ENCODE measurements at regions not wholly inside any gene's neighbourhood (a gene's known extent, or its start where the extent isn't known, plus 50 kb on each side); places are given as distances from the start of the nearest gene placed in this dataset.
"Not testable (repeated sequence)": the region's sequence is repeated elsewhere in the genome, so short reads cannot be mapped to it uniquely, and the experiment has no call there.

GRCh38 chr17:70375406-70375805 lies 206.1 kb downstream of the KCNJ2 start:
- no peak for DNase-seq (ENCODE audit: low spot score)

- DNase-seq (ENCODE audit: low spot score), result no peak
Observed at GRCh38 chr17:70375813-70376770, 206.8 kb downstream of the KCNJ2 start.

- no peak for DNase-seq (ENCODE audit: low spot score)
Observed at GRCh38 chr17:70377654-70378053, 208.3 kb downstream of the KCNJ2 start.

GRCh38 chr17:70378076-70378475 lies 208.7 kb downstream of the KCNJ2 start:
- DNase-seq (ENCODE audit: low spot score), result no peak

- no peak for DNase-seq (ENCODE audit: low spot score)
Observed at GRCh38 chr17:70379945-70380344, 210.6 kb downstream of the KCNJ2 start.

GRCh38 chr17:70381916-70382315 lies 212.6 kb downstream of the KCNJ2 start:
- DNase-seq (ENCODE audit: low spot score), result not testable (repeated sequence)

- DNase-seq (ENCODE audit: low spot score), result no peak
Observed at GRCh38 chr17:70388326-70388725, 219.0 kb downstream of the KCNJ2 start.

GRCh38 chr17:70389232-70389757 lies 220.0 kb downstream of the KCNJ2 start:
- DNase-seq (ENCODE audit: low spot score), result not testable (repeated sequence)

- no peak for DNase-seq (ENCODE audit: low spot score)
Observed at GRCh38 chr17:70390049-70390448, 220.7 kb downstream of the KCNJ2 start.

GRCh38 chr17:70394473-70395232 lies 225.3 kb downstream of the KCNJ2 start:
- DNase-seq (ENCODE audit: low spot score), result no peak

GRCh38 chr17:70405492-70406220 lies 236.3 kb downstream of the KCNJ2 start:
- DNase-seq (ENCODE audit: low spot score), result no peak

GRCh38 chr17:70407506-70407905 lies 238.2 kb downstream of the KCNJ2 start:
- no peak for DNase-seq (ENCODE audit: low spot score)

GRCh38 chr17:70408768-70409167 lies 239.4 kb downstream of the KCNJ2 start:
- DNase-seq (ENCODE audit: low spot score), result no peak

GRCh38 chr17:70414300-70414699 lies 245.0 kb downstream of the KCNJ2 start:
- DNase-seq (ENCODE audit: low spot score), result no peak

GRCh38 chr17:70420861-70421445 lies 251.6 kb downstream of the KCNJ2 start:
- no peak for DNase-seq (ENCODE audit: low spot score)

- DNase-seq (ENCODE audit: low spot score), result no peak
Observed at GRCh38 chr17:70422862-70423261, 253.5 kb downstream of the KCNJ2 start.

GRCh38 chr17:70423562-70423961 lies 254.2 kb downstream of the KCNJ2 start:
- no peak for DNase-seq (ENCODE audit: low spot score)

- DNase-seq (ENCODE audit: low spot score), result no peak
Observed at GRCh38 chr17:70426752-70427151, 257.4 kb downstream of the KCNJ2 start.

GRCh38 chr17:70434536-70435490 lies 265.5 kb downstream of the KCNJ2 start:
- no peak for DNase-seq (ENCODE audit: low spot score)

- no peak for DNase-seq (ENCODE audit: low spot score)
Observed at GRCh38 chr17:70437656-70438055, 268.3 kb downstream of the KCNJ2 start.

- DNase-seq (ENCODE audit: low spot score), result no peak
Observed at GRCh38 chr17:70446446-70446845, 277.1 kb downstream of the KCNJ2 start.

All from hematopoietic multipotent progenitor cell treated with erythropoietin and hydrocortisone succinate and interleukin-3 and kit ligand, for 15 days (in vitro differentiated cells).